ENCODE measurements at regions not wholly inside any gene's neighbourhood (a gene's known extent, or its start where the extent isn't known, plus 50 kb on each side); places are given as distances from the start of the nearest gene placed in this dataset.

- no peak overlapping the region for H3K27ac ChIP-seq (ENCODE audit: low read length)
- no peak for TF ChIP-seq CTCF (IDR thresholded peaks at IDR 0.05; ENCODE audit: low read length)
- TF ChIP-seq EZH2phosphoT487 (IDR thresholded peaks at IDR 0.05; ENCODE audit: low read length) = no peak
- no peak for TF ChIP-seq EZH2 (optimal IDR thresholded peaks at IDR 0.05; ENCODE audit: low read depth, low read length)
Observed at GRCh38 chr6:168149015-168149414, 70.0 kb upstream of the FRMD1 start.

GRCh38 chr6:168148231-168148849 lies 69.3 kb upstream of the FRMD1 start:
- no peaks in the 10 kb centered on the region for H3K79me2 ChIP-seq (ENCODE audit: low read length)
- H3K9me2 ChIP-seq (replicated peaks; ENCODE audit: insufficient read depth, low read length) = no peaks in the 10 kb centered on the region
- no peak overlapping the region for H2AFZ ChIP-seq (ENCODE audit: low read length)
- no peaks in the 10 kb centered on the region for H4K20me1 ChIP-seq (ENCODE audit: insufficient read depth, low read length)
- no peaks in the 10 kb centered on the region for H3K36me3 ChIP-seq (replicated peaks; ENCODE audit: insufficient read depth, low read length)
- no peaks in the 10 kb centered on the region; the same call in 1 of the 2 replicates for H3K27me3 ChIP-seq (replicated peaks; ENCODE audit: insufficient read depth, low read length)
- no peak overlapping the region for H3K4me3 ChIP-seq (ENCODE audit: low read length)
- no peaks in the 10 kb centered on the region for H3F3A ChIP-seq (ENCODE audit: insufficient read depth, low read length)
- no peak overlapping the region for H3K9ac ChIP-seq (ENCODE audit: low read length)
- no peak overlapping the region for H3K4me2 ChIP-seq (ENCODE audit: low read depth, low read length)
- TF ChIP-seq CTCF (IDR thresholded peaks at IDR 0.05; ENCODE audit: low read length) (no peak), EZH2phosphoT487 (IDR thresholded peaks at IDR 0.05; ENCODE audit: low read length) (no peak), EZH2 (optimal IDR thresholded peaks at IDR 0.05; ENCODE audit: low read depth, low read length) (no peak)
- DNase-seq = no peak
- H3K27ac ChIP-seq (ENCODE audit: low read length) = no peak overlapping the region
- no peaks in the 10 kb centered on the region for H3K9me3 ChIP-seq (replicated peaks; ENCODE audit: insufficient read depth, low read length)
- no peaks in the 10 kb centered on the region for H3K4me1 ChIP-seq (ENCODE audit: low read length)

More at GRCh38 chr6:168149015-168149414, 70.0 kb upstream of the FRMD1 start:
- no peaks in the 10 kb centered on the region for H3K9me2 ChIP-seq (replicated peaks; ENCODE audit: insufficient read depth, low read length)
- no peaks in the 10 kb centered on the region for H3K36me3 ChIP-seq (replicated peaks; ENCODE audit: insufficient read depth, low read length)
- H3K27me3 ChIP-seq (replicated peaks; ENCODE audit: insufficient read depth, low read length) = no peaks in the 10 kb centered on the region; the same call in 1 of the 2 replicates
- no peak overlapping the region for H2AFZ ChIP-seq (ENCODE audit: low read length)
- no peaks in the 10 kb centered on the region for H4K20me1 ChIP-seq (ENCODE audit: insufficient read depth, low read length)
- H3K4me3 ChIP-seq (ENCODE audit: low read length) = no peak overlapping the region
- no peak overlapping the region for H3K4me2 ChIP-seq (ENCODE audit: low read depth, low read length)
- no peaks in the 10 kb centered on the region for H3F3A ChIP-seq (ENCODE audit: insufficient read depth, low read length)
- no peaks in the 10 kb centered on the region for H3K79me2 ChIP-seq (ENCODE audit: low read length)
- H3K9ac ChIP-seq (ENCODE audit: low read length) = no peak overlapping the region
- no peaks in the 10 kb centered on the region for H3K4me1 ChIP-seq (ENCODE audit: low read length)
- no peak for DNase-seq
- no peaks in the 10 kb centered on the region for H3K9me3 ChIP-seq (replicated peaks; ENCODE audit: insufficient read depth, low read length)

- no peaks in the 10 kb centered on the region for H3K9me2 ChIP-seq (replicated peaks; ENCODE audit: insufficient read depth, low read length)
- no peaks in the 10 kb centered on the region for H3K4me1 ChIP-seq (ENCODE audit: low read length)
- H3K36me3 ChIP-seq (replicated peaks; ENCODE audit: insufficient read depth, low read length) = no peaks in the 10 kb centered on the region
- no peak overlapping the region for H3K27ac ChIP-seq (ENCODE audit: low read length)
- no peak overlapping the region for H2AFZ ChIP-seq (ENCODE audit: low read length)
- no peaks in the 10 kb centered on the region for H3K79me2 ChIP-seq (ENCODE audit: low read length)
- no peaks in the 10 kb centered on the region for H4K20me1 ChIP-seq (ENCODE audit: insufficient read depth, low read length)
- no peak overlapping the region for H3K4me2 ChIP-seq (ENCODE audit: low read depth, low read length)
- no peak overlapping the region for H3K9ac ChIP-seq (ENCODE audit: low read length)
- no peak for DNase-seq
- H3K4me3 ChIP-seq (ENCODE audit: low read length) = no peak overlapping the region
- no peaks in the 10 kb centered on the region for H3F3A ChIP-seq (ENCODE audit: insufficient read depth, low read length)
- H3K9me3 ChIP-seq (replicated peaks; ENCODE audit: insufficient read depth, low read length) = no peaks in the 10 kb centered on the region
- TF ChIP-seq EZH2 (optimal IDR thresholded peaks at IDR 0.05; ENCODE audit: low read depth, low read length) (no peak), EZH2phosphoT487 (IDR thresholded peaks at IDR 0.05; ENCODE audit: low read length) (no peak), CTCF (IDR thresholded peaks at IDR 0.05; ENCODE audit: low read length) (no peak)
- no peaks in the 10 kb centered on the region; the same call in 1 of the 2 replicates for H3K27me3 ChIP-seq (replicated peaks; ENCODE audit: insufficient read depth, low read length)
Observed at GRCh38 chr6:168147205-168147738, 68.3 kb upstream of the FRMD1 start.
